ENCODE measurements at regions not wholly inside any gene's neighbourhood (a gene's known extent, or its start where the extent isn't known, plus 50 kb on each side); places are given as distances from the start of the nearest gene placed in this dataset.

DNA sequence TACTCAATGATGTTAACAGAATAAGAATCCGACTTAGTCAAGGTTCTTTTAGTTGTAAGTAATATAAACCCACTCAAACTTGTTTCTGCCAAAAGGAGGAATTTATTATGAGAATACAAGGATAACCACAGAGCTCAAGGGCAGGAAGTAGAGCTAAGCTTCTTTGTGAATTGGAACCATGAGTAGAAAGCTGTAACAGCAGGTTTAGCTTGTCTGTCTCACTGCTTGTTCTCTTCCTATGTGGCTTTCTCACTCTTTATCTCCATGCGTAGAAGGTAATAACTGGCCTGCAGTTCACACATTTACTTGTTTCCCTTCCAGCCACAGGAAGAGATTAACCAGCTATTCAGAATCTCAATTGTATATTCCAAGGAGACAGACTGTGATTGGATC is 378.3 kb downstream of the PPP1R2C start:
- no peak for DNase-seq (ENCODE audit: low read depth)
- H3K4me3 ChIP-seq (ENCODE audit: control insufficient read depth, low read depth, low read length): no peak overlapping the region
- no peak for TF ChIP-seq CTCF (IDR thresholded peaks at IDR 0.05; ENCODE audit: control insufficient read depth, insufficient read depth, low read depth, low read length, missing control alignments)

GRCh38 chrX:42398967-42399631 is 378.9 kb downstream of the PPP1R2C start:
- no peak for DNase-seq (ENCODE audit: low read depth)
- TF ChIP-seq CTCF (IDR thresholded peaks at IDR 0.05; ENCODE audit: control insufficient read depth, insufficient read depth, low read depth, low read length, missing control alignments): no peak
- H3K4me3 ChIP-seq (ENCODE audit: control insufficient read depth, low read depth, low read length): no peak overlapping the region

DNA sequence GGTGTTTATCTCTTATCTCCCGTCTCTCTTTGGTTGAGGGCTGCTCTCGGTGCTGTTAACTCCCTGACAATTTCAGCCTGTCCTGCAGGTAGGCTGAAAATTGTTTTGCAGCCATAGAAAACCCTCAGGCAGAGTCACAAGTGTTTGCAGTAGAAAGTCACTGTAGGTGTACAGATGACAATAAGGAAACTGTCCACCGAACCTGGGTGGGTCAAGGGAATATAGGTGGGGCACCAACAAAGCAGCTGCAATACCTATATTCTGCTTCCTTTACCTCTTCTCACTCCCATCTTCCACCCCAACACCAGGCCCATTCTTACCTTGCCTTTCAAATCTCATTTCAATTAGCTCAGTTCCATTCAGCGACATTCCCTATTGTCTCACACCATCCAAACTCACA is 381.8 kb downstream of the PPP1R2C start:
- no peak overlapping the region for H3K4me3 ChIP-seq (ENCODE audit: control insufficient read depth, low read depth, low read length)
- no peak for TF ChIP-seq CTCF (IDR thresholded peaks at IDR 0.05; ENCODE audit: control insufficient read depth, insufficient read depth, low read depth, low read length, missing control alignments)
- no peak for DNase-seq (ENCODE audit: low read depth)

GRCh38 chrX:42392846-42393245 is 385.1 kb downstream of the PPP1R2C start:
- no peak for TF ChIP-seq CTCF (IDR thresholded peaks at IDR 0.05; ENCODE audit: control insufficient read depth, insufficient read depth, low read depth, low read length, missing control alignments)

DNA sequence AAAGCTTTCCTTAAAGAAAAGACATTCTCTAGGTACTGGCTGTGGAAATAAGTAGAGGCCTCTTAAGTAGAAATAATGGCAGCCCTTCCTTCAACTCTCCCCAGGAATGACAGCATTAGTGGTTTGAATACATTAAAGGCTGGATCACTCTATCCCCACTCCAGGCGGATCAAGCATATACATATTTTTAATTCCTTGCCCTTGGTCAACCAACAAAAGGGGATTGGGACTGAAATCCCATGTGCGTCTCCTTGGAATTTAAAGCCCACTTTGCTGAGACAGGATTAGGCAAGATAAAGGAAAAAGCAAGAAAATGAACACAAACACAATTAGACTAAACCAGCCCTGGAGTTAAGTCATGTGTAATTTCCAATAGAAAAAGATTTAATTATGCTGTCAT is 391.3 kb downstream of the PPP1R2C start:
- no peak for DNase-seq (ENCODE audit: low read depth)
- no peak for TF ChIP-seq CTCF (IDR thresholded peaks at IDR 0.05; ENCODE audit: control insufficient read depth, insufficient read depth, low read depth, low read length, missing control alignments)
- no peak overlapping the region for H3K4me3 ChIP-seq (ENCODE audit: control insufficient read depth, low read depth, low read length)

More at GRCh38 chrX:42392846-42393245, 385.1 kb downstream of the PPP1R2C start:
- DNase-seq (ENCODE audit: low read depth): no peak
- no peak overlapping the region for H3K4me3 ChIP-seq (ENCODE audit: control insufficient read depth, low read depth, low read length)

GRCh38 chrX:42385730-42386129 is 392.2 kb downstream of the PPP1R2C start:
- DNase-seq (ENCODE audit: low read depth): no peak
- TF ChIP-seq CTCF (IDR thresholded peaks at IDR 0.05; ENCODE audit: control insufficient read depth, insufficient read depth, low read depth, low read length, missing control alignments): no peak
- no peak overlapping the region for H3K4me3 ChIP-seq (ENCODE audit: control insufficient read depth, low read depth, low read length)

Measured in AG09309 (cell line).